HG03520 (cell line): ENCODE measurements at regions not wholly inside any gene's neighbourhood (a gene's known extent, or its start where the extent isn't known, plus 50 kb on each side); places are given as distances from the start of the nearest gene placed in this dataset.
"Not testable (repeated sequence)": the region's sequence is repeated elsewhere in the genome, so short reads cannot be mapped to it uniquely, and the experiment has no call there.

ENCODE experiments used
- ATAC-seq: cut with Tn5 transposase; IDR thresholded peaks from one replicate; pipeline ENCODE4 v1.9.1; 2021; ENCODE audit warnings: mild to moderate bottlenecking, moderate library complexity; ENCODE audit not compliant: unreplicated experiment

GRCh38 chr5:99032234-99033013 is 103.6 kb upstream of the CHD1 start:
- ATAC-seq: peak; percentile 25

DNA sequence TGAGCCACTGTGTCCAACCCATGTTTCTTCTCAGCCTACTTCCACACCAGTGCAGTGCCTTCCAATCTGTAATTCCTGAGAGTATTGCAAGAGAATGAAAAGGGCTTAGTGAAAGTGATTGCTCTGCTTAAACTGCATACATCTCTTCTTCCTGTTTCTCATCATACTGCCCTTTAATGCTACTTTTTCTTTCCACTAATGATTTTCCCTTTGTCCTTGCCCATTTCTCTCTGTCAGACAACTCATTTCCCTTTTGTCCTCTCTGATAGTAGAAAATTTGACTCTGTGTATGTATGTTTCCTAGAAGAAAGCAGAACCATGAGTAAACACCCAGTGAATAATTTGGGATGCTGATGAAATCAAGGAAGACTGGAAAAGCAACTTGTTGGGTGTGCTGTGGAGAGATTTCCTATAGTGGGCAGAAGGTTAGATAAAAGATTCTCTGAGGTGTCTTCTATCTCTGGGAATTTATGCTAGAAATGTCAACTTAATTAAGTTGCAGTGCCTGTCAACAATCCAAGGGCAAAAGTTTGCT is 102.2 kb upstream of the CHD1 start:
- no peak for ATAC-seq

- ATAC-seq: no peak
These were observed 100.4 kb upstream of the CHD1 start for GRCh38 chr5:99029172-99029571.

DNA sequence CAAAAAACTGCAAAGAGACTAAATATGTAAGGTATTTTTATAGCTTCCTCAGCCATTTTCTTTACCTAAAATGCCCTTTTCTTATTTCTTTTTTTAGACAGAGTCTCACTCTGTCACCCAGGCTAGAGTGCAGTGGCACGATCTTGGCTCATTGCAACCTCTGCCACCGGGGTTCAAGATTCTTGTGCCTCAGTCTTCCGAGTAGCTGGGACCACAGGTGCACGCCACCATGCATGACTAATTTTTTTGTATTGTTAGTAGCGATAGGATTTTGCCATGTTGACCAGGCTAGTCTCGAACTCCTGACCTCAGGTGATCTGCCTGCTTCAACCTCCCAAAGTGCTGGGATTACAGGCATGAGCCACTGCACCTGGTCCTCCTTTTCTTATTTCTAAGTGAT is 99.4 kb upstream of the CHD1 start:
- ATAC-seq: not testable (repeated sequence)

DNA sequence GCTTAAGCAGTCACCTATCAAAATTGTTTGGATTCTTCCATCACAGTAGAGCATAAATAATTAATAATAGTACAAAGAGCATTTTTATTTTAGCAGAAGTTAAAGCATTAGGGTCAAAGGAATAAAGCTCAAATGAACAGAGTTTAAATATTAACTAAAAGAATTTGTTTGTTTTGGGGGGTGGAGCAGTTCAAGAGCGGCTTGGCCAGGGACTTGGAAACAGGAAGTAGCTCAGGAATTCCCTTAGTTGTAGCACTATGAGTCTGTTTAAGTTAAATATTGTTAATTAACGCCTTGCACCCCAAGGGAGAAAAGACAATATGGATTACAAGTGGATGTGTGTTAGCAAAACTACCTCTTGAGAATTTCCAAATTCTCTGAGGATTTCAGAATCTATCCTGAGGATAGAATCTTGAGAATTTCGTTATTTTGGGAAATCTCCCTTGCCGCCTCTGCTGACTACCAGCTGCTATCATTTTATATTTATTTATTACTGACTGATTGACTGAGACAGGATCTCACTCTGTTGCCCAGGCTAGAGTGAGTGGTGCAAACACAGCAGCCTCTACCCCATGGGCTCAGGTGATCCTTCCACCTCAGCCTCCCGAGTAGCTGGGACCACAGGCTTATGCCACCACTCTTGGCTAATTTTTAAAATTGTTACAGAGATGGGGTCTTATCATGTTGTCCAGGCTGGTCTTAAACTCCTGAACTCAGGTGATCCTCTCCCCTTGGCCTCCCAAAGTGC is 96.7 kb upstream of the CHD1 start:
- no peak for ATAC-seq

- ATAC-seq: no peak
These were observed 94.5 kb upstream of the CHD1 start for GRCh38 chr5:99023330-99023729.

DNA sequence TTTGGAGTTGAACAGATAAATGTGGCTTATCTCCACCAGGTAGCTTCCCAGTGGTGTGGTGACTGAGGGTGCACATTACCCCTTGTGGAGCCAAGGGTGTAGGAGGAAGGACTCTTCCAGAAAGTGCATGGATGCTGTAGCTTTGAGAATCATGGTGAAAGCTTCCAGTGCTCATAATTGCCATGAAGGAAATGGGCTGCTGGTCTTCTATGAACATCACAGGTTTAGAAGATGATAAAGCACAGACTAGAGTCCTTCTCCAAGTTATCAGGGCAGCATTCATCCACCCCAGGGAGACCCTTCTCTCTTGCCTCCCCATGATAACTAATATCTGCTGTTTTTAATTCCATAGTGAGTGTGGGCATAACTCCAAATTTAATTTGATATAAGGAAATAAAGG is 93.4 kb upstream of the CHD1 start:
- no peak for ATAC-seq

- no peak for ATAC-seq
These were observed 91.9 kb upstream of the CHD1 start for GRCh38 chr5:99020698-99021048.

DNA sequence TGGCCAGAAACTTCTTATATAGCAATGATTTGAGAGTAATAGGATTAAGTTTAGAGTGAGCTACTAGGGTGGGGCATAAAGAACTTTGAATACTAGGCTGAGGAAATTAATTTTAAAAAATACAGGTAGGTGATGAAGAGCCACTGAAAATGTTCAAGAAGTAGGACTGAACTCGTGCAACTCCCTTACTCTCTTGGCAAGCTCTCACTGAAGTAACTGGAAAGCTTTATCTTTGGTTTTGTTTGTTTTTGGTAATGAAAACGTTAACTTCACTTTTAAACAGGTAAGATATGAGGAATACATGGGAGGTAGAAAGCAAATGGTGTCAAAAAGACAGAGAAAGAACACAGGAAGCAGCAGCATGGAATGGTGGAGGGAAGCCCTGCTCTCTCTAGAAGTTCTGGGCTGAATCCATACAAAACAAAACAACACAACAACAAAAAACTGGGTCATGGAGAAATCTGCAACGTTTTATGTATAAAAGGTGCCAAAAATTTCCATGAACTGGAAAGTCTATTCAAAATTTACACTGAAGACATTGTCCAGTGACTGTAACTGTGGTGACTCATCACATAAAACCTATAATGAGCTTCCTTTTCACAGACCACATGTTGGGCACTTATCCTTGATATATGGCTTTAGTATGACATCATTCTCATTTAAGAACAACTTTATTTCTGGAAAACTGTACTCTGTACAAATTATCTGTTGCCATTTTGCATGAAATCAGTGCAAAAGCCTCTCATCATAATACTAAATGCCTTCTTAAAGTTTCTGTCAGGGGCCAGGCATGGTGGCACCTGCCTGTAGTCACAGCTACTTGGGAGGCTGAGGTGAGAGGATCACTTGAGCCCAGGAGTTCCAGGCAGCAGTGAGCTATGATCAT is 91.2 kb upstream of the CHD1 start:
- ATAC-seq: no peak

GRCh38 chr5:99019254-99019653 is 90.4 kb upstream of the CHD1 start:
- ATAC-seq: no peak

- no peak for ATAC-seq
These were observed 81.5 kb upstream of the CHD1 start for GRCh38 chr5:99010294-99010693.

- ATAC-seq: not testable (repeated sequence)
These were observed 79.2 kb upstream of the CHD1 start for GRCh38 chr5:99008009-99008408.

DNA sequence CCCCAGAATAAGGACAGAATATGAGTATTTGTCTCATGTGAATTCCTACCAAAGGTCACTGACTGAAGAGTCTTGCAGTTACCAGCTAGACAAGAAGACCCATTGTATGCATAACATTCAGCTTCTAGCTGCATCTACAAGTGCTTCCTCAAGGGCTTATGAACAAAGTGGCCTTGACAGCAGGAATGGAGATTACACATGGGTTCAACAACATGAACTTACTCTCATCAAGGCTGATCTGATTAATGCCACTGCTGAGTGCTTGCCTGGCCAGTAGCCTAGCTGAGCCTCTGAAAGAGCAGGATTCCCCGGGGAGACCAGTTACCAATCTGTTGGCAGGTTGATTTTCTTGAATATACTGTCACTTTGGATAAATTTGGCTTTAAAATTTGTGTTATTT is 76.7 kb upstream of the CHD1 start:
- ATAC-seq: no peak

DNA sequence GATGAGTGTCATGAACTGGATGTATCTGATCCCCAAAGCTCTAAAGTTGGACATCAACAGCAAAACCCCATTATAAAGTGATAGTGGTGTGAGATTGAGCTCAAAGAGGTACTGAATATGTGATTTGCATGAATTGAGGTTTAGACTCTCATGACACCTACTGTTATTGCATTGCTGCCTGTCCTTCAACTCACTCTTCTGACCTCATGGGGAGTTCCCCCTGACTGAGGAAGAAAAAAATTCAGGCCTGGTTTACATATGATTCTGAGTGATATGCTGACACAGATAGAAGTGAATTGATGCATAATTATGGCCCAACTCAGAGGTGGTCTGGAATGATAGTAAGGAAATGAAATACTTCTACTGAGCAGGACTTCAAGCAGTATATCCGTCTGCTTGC is 76.2 kb upstream of the CHD1 start:
- ATAC-seq: peak; percentile 100

DNA sequence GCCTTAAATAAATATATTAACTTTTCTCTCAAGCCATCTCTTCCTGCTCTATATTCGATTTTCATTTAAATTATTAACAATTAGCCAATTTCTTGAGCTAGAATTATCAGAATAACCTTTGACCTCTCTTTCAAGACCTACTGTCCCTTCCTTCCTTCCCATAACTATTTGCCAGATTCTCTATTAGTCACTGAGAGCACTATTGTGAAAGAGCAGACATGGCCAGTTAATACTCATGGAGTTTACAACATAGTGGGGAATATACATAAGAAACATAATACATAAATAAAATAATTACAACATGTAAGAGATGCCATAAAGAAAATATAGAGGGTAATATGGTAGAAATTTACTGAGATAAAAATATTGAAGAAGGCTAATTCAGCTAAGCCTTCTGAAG is 72.1 kb upstream of the CHD1 start:
- no peak for ATAC-seq

DNA sequence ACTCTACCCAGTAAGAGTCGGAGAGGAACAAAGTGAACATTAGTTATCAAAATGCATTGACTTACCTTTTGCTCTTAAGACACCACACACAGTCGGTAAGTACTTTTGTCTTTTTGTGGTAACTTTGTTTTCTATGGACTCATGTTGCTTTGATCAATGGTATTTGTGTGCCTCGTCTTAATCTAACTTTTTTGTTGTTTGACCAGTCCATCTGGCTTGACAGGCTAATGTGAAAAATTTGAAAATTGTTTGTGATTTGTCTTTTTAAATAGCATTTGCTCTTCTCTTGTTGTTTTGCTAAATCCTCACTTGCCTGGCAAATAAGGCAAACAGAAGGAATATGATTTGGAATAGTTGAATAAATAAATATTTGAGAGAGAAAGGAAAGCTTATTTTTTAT is 71.4 kb upstream of the CHD1 start:
- no peak for ATAC-seq

- ATAC-seq: no peak
These were observed 70.8 kb upstream of the CHD1 start for GRCh38 chr5:98999631-99000030.

DNA sequence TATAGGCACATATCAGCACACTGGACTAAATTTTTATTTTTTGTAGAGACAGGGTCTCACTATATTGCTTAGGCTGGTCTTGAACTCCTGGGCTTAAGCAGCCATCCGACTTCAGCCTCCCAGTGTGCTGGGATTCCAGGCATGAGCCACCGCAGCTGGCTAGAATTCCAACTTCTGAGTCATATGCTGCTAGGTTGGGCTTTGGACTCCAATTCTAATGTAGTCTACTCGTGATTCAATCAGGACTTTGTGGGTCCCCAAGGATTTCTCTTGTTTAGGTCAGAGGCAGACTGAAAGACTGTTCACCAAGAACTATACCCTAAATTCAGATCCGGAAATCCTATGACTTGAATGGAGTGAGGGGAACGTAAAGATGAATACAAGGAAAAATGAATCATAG is 68.2 kb upstream of the CHD1 start:
- ATAC-seq: no peak

GRCh38 chr5:98994611-98995010 is 65.8 kb upstream of the CHD1 start:
- ATAC-seq: no peak

GRCh38 chr5:98993512-98993911 is 64.7 kb upstream of the CHD1 start:
- ATAC-seq: no peak

GRCh38 chr5:98992552-98992951 is 63.7 kb upstream of the CHD1 start:
- no peak for ATAC-seq
